Ishikawa (cell line): ENCODE measurements at regions not wholly inside any gene's neighbourhood (a gene's known extent, or its start where the extent isn't known, plus 50 kb on each side); places are given as distances from the start of the nearest gene placed in this dataset.

Experiments used
- CEBPB ChIP-seq: IDR thresholded peaks from 2 replicates; pipeline ENCODE4 v1.6.1; 2012
- CREB1 ChIP-seq: IDR thresholded peaks from 2 replicates; pipeline ENCODE4 v1.6.1; 2012; ENCODE audit warnings: low read depth
- EGR1 ChIP-seq: IDR thresholded peaks from 2 replicates; pipeline ENCODE4 v1.6.1; 2012
- EP300 ChIP-seq: IDR thresholded peaks from 2 replicates; pipeline ENCODE4 v1.6.1; 2012; ENCODE audit warnings: borderline replicate concordance
- FOXM1 ChIP-seq: IDR thresholded peaks from 2 replicates; pipeline ENCODE4 v1.6.1; 2012; ENCODE audit warnings: low read depth, borderline replicate concordance
- MAX ChIP-seq: IDR thresholded peaks from 2 replicates; pipeline ENCODE4 v1.6.1; 2012
- NFIC ChIP-seq: IDR thresholded peaks from 2 replicates; pipeline ENCODE4 v1.6.1; 2012
- RAD21 ChIP-seq: IDR thresholded peaks from 2 replicates; pipeline ENCODE4 v1.6.1; 2012; ENCODE audit warnings: low read depth
- REST ChIP-seq: IDR thresholded peaks from 2 replicates; pipeline ENCODE4 v1.6.1; 2012; ENCODE audit warnings: low read depth, mild to moderate bottlenecking
- TAF1 ChIP-seq: IDR thresholded peaks from 2 replicates; pipeline ENCODE4 v1.6.1; 2012; ENCODE audit warnings: low read depth, mild to moderate bottlenecking
- TCF12 ChIP-seq: IDR thresholded peaks from 2 replicates; pipeline ENCODE4 v1.6.1; 2012; ENCODE audit warnings: low read depth
- TEAD4 ChIP-seq: IDR thresholded peaks from 2 replicates; pipeline ENCODE4 v1.6.1; 2012
- YY1 ChIP-seq: IDR thresholded peaks from 2 replicates; pipeline ENCODE4 v1.6.1; 2012; ENCODE audit warnings: low read depth
- ZBTB7A ChIP-seq: IDR thresholded peaks from 2 replicates; pipeline ENCODE4 v1.6.1; 2012; ENCODE audit warnings: low read depth
- TF ChIP-seq, protein P1 (sequence below): IDR thresholded peaks from 2 replicates; pipeline ENCODE4 v1.6.1; 2012

DNA sequence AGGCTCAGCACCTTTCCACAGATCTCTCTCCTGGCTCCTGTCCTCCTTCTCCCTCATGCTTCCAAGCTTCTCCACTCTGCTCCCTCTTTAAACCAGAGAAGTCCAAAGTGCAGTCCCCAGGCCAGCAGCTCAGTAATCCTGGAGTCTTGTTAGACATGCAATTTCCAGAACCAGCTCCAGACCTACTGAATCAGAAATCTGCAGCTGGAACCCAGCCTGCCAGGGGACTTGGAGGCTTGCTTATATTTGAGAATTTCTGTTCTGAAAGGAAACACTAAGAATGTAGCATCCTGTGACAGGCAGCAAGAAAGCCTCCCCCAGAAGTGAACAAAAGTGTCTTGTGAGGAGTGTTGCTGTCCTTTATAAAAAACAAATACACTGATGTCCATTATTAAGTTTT, 438.1 kb downstream of the BCKDHB start:
- TF ChIP-seq REST, result no peak
- TF ChIP-seq FOXM1, result no peak
- no peak for TF ChIP-seq TEAD4
- no peak for TF ChIP-seq TCF12
- TF ChIP-seq CEBPB, result no peak
- TF ChIP-seq CREB1, result no peak
- TF ChIP-seq, protein P1, sequence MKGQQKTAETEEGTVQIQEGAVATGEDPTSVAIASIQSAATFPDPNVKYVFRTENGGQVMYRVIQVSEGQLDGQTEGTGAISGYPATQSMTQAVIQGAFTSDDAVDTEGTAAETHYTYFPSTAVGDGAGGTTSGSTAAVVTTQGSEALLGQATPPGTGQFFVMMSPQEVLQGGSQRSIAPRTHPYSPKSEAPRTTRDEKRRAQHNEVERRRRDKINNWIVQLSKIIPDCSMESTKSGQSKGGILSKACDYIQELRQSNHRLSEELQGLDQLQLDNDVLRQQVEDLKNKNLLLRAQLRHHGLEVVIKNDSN, result no peak
- no peak for TF ChIP-seq MAX
- TF ChIP-seq RAD21, result no peak
- TF ChIP-seq EGR1, result no peak
- no peak for TF ChIP-seq ZBTB7A
- no peak for TF ChIP-seq EP300
- no peak for TF ChIP-seq YY1
- no peak for TF ChIP-seq TAF1
- no peak for TF ChIP-seq NFIC

DNA sequence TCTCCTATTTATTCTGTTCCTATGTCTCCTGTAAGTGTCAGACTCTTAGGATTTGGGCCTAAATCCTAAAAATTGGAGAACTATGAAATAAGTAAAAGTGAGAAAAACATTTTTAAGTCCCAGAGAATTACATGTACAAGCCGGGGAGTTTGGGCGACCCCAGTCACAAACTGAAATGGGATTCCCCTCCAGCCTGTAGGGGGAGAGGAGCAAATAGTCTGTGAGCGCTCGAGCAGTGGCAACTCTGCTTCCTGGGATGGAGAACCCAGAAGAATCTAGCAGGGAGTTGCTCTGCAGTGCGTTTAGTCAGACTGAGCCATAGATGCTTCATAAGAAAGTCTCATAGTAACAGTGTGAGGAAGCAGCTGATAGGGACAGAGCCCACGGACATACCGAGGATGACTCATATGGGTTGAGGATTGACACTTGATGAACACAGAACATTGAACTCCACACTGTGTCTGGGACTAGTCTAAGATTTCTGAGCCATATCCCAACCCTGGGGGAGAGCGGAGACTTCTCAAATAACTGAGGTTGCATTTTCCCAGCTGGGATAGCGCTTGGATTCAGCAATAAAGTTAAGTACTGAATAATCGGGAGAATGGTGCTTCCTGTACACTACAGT, 437.2 kb downstream of the BCKDHB start:
- TF ChIP-seq, protein P1, result no peak
- TF ChIP-seq TEAD4 (no peak), REST (no peak), FOXM1 (no peak)

GRCh38 chr6:80543151-80543550, 436.7 kb downstream of the BCKDHB start:
- TF ChIP-seq TEAD4 (no peak), YY1 (no peak), FOXM1 (no peak), EGR1 (no peak)

- TF ChIP-seq, protein P1, result no peak
- TF ChIP-seq CREB1 (no peak), TAF1 (no peak), FOXM1 (no peak), CEBPB (no peak), ZBTB7A (no peak), TEAD4 (no peak), NFIC (no peak), TCF12 (no peak), YY1 (no peak), REST (no peak), RAD21 (no peak), EGR1 (no peak), EP300 (no peak), MAX (no peak)
Measured at GRCh38 chr6:80541886-80542285, 435.4 kb downstream of the BCKDHB start.

DNA sequence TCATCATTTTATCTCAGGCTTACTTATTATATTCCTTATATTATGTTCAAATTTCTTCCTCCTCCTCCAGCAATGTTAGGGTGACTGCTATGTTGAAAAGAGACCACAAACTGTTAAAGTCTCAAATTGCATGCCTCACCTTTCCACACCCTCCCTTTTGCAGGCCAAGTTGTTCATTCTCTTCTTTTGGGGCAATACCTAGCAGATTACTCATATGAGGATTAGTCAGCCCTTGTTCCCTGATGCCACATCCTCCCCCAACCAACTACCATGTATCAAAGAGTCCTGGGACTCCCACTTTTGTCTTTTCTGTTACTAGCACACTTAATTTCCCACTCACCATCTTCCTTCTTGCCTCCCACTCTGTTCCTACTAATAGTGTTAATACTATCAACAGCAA, 434.7 kb downstream of the BCKDHB start:
- no peak for TF ChIP-seq NFIC
- TF ChIP-seq TEAD4, result peak; percentile 42; the same call in 1 of the 2 replicates
- TF ChIP-seq ZBTB7A, result no peak
- no peak for TF ChIP-seq FOXM1
- TF ChIP-seq EP300, result 0 out of 2 replicates have a peak, but pooled peaks have one; percentile 28
- TF ChIP-seq TCF12, result 0 out of 2 replicates have a peak, but pooled peaks have one; percentile 26
- TF ChIP-seq CEBPB, result no peak
- TF ChIP-seq RAD21, result no peak
- no peak for TF ChIP-seq YY1
